Caco-2 (cell line): ENCODE measurements at regions not wholly inside any gene's neighbourhood (a gene's known extent, or its start where the extent isn't known, plus 50 kb on each side); places are given as distances from the start of the nearest gene placed in this dataset.
A peak's percentile ranks its signal among the peaks of the same experiment; 100 is the strongest.

Experiments used
- BruUV-seq: library from RNA; stranded (reverse); fragments of 400-500 nt; replicated peaks from 2 replicates; lab custom pipeline; 2021; lab: Mats Ljungman, UMichigan
- CTCF ChIA-PET: fragments of 300-600 bp; sonication (Branson Sonifier 250); formaldehyde crosslinking; loops from one replicate; lab custom pipeline; 2022; ENCODE audit warnings: antibody characterized with exemption; lab: Charles Lee
- POLR2A ChIA-PET: fragments of 300-600 bp; sonication (Branson Sonifier 250); formaldehyde crosslinking; loops from one replicate; lab custom pipeline; 2022; ENCODE audit warnings: antibody characterized with exemption; lab: Charles Lee
- DNase-seq, 2 experiments: peaks; one replicate each; pipeline versions ENCODE4 v3.0.0 to v3.0.0-alpha.2; 2020 to 2022
- H3K27me3 ChIP-seq: replicated peaks from 2 replicates; pipeline ENCODE4 v1.6.0; 2011; ENCODE audit warnings: low read length; ENCODE audit not compliant: control insufficient read depth, insufficient read depth
- H3K36me3 ChIP-seq: 2 replicates; pipeline ENCODE4 v1.5.1; 2011; ENCODE audit warnings: low read length; ENCODE audit not compliant: control insufficient read depth, insufficient read depth
- H3K4me1 ChIP-seq: fragments of 250-450 bp; sonication (Bioruptor Pico); 2 replicates; pipeline ENCODE4 v1.5.1; 2020; ENCODE audit warnings: mild to moderate bottlenecking
- H3K4me3 ChIP-seq: 2 replicates; pipeline ENCODE4 v1.5.1; 2011; ENCODE audit warnings: low read depth, mild to moderate bottlenecking, control low read depth, low read length
- H3K9me3 ChIP-seq: fragments of 250-450 bp; sonication (Bioruptor Pico); 2 replicates; pipeline ENCODE4 v1.5.1; 2020; ENCODE audit warnings: mild to moderate bottlenecking, moderate library complexity
- H3K27ac Mint-ChIP-seq: one replicate; pipeline ENCODE4 v1.8.0; 2022; ENCODE audit warnings: mixed read lengths; ENCODE audit not compliant: unreplicated experiment
- H3K27me3 Mint-ChIP-seq: one replicate; pipeline ENCODE4 v1.8.0; 2022; ENCODE audit warnings: mixed read lengths; ENCODE audit not compliant: insufficient read depth, unreplicated experiment
- H3K36me3 Mint-ChIP-seq: one replicate; pipeline ENCODE4 v1.8.0; 2022; ENCODE audit warnings: mild to moderate bottlenecking, mixed read lengths; ENCODE audit not compliant: insufficient read depth, unreplicated experiment
- H3K4me1 Mint-ChIP-seq: one replicate; pipeline ENCODE4 v1.8.0; 2022; ENCODE audit warnings: low read depth, mixed read lengths; ENCODE audit not compliant: unreplicated experiment
- H3K4me3 Mint-ChIP-seq: one replicate; pipeline ENCODE4 v1.8.0; 2022; ENCODE audit warnings: mild to moderate bottlenecking, moderate library complexity, mixed read lengths; ENCODE audit not compliant: unreplicated experiment
- H3K9me3 Mint-ChIP-seq: one replicate; pipeline ENCODE4 v1.8.0; 2022; ENCODE audit warnings: mixed read lengths; ENCODE audit not compliant: unreplicated experiment
- intact Hi-C: fragments of 100-400 bp; cut with micrococcal nuclease; formaldehyde crosslinking; loops from one replicate; pipeline ENCODE4 v1.10.0; 2022; ENCODE audit not compliant: unreplicated experiment
- TF ChIP-seq, protein P1 (sequence below), 2 experiments: fragments of 200-600 bp in 1 of 2; IDR thresholded peaks; 1 replicate in 1 of 2; 2 replicates in 1 of 2; pipeline versions ENCODE4 v1.5.1 to v1.8.0; 2011 to 2022; ENCODE audit warnings: antibody characterized with exemption in 1 of 2, control low read depth in 1 of 2, inconsistent platforms in 1 of 2, low read depth in 1 of 2, low read length in 1 of 2, mild to moderate bottlenecking in 1 of 2, moderate library complexity in 1 of 2; ENCODE audit not compliant: insufficient read depth in 1 of 2, severe bottlenecking in 1 of 2, unreplicated experiment in 1 of 2

DNA sequence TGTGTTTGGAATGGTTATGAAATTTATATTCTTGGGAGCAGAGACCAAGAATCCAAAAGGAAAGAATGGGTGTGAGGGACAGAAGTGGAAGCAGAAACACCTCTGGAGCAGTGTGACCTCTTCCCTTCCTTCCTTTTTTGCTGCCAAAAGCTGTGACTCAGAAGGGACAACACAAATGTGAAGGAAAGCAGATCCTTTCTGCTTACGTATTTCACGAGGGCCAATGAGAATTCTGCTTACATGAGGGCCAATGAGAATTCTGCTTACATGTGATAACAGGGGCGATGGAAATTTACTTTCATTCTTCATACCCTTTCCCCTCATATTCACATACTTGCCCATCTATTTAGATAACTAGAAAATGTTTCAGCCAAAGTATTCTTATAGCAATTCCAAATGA is 404.6 kb downstream of the PRDM5 start:
- no peaks in the 10 kb centered on the region for H3K27me3 ChIP-seq
- Mint-ChIP-seq H3K4me3 (no peak overlapping the region), H3K36me3 (no peaks in the 10 kb centered on the region), H3K27ac (no peak overlapping the region), H3K4me1 (no peaks in the 10 kb centered on the region), H3K27me3 (no peaks in the 10 kb centered on the region), H3K9me3 (no peaks in the 10 kb centered on the region)
- BruUV-seq: no TSS peak
- ChIA-PET POLR2A (no interaction called here), CTCF (no interaction called here)
- TF ChIP-seq, protein P1, sequence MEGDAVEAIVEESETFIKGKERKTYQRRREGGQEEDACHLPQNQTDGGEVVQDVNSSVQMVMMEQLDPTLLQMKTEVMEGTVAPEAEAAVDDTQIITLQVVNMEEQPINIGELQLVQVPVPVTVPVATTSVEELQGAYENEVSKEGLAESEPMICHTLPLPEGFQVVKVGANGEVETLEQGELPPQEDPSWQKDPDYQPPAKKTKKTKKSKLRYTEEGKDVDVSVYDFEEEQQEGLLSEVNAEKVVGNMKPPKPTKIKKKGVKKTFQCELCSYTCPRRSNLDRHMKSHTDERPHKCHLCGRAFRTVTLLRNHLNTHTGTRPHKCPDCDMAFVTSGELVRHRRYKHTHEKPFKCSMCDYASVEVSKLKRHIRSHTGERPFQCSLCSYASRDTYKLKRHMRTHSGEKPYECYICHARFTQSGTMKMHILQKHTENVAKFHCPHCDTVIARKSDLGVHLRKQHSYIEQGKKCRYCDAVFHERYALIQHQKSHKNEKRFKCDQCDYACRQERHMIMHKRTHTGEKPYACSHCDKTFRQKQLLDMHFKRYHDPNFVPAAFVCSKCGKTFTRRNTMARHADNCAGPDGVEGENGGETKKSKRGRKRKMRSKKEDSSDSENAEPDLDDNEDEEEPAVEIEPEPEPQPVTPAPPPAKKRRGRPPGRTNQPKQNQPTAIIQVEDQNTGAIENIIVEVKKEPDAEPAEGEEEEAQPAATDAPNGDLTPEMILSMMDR (IDR thresholded peaks at IDR 0.05; ENCODE audit: insufficient read depth in 1 of 2, low read depth in 1 of 2, low read length in 1 of 2, severe bottlenecking in 1 of 2, unreplicated experiment in 1 of 2): no peak
- no peaks in the 10 kb centered on the region for H3K4me1 ChIP-seq
- no peak overlapping the region for H3K4me3 ChIP-seq
- peak in 1 of 2 experiments; percentile 25 for DNase-seq
- intact Hi-C loops: no loop called here
- H3K9me3 ChIP-seq: no peaks in the 10 kb centered on the region; the same call in 1 of the 2 replicates
- H3K36me3 ChIP-seq: no peaks in the 10 kb centered on the region

DNA sequence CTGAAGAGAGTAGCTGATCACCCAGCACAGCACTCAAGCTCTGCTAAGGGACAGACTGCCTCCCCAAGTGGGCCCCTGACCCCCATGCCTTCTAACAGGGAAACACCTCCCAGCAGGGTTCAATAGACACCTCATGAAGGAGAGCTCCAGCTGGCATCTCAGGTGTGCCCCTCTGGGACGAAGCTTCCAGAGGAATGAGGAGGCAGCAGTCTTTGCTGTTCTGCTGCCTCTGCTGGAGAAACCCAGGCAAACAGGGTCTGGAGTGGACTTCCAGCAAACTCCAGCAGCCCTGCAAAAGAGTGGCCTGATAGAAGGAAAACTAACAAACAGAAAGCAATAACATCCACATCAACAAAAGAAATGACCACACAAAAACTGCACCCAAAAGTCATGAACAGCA is 412.8 kb downstream of the PRDM5 start:
- H3K27me3 Mint-ChIP-seq: no peaks in the 10 kb centered on the region
- no peak overlapping the region for H3K27ac Mint-ChIP-seq
- no peaks in the 10 kb centered on the region for H3K9me3 Mint-ChIP-seq
- Histone ChIP-seq H3K27me3 (no peaks in the 10 kb centered on the region), H3K36me3 (no peaks in the 10 kb centered on the region), H3K9me3 (no peaks in the 10 kb centered on the region), H3K4me3 (no peak overlapping the region), H3K4me1 (no peaks in the 10 kb centered on the region)
- ChIA-PET CTCF (no interaction called here), POLR2A (no interaction called here)
- no peaks in the 10 kb centered on the region for H3K4me1 Mint-ChIP-seq
- no peak overlapping the region for H3K4me3 Mint-ChIP-seq
- BruUV-seq: no TSS peak
- intact Hi-C loops: no loop called here
- no peaks in the 10 kb centered on the region for H3K36me3 Mint-ChIP-seq
- TF ChIP-seq, protein P1 (IDR thresholded peaks at IDR 0.05; ENCODE audit: insufficient read depth in 1 of 2, low read depth in 1 of 2, low read length in 1 of 2, severe bottlenecking in 1 of 2, unreplicated experiment in 1 of 2): no peak
- no peak for DNase-seq

DNA sequence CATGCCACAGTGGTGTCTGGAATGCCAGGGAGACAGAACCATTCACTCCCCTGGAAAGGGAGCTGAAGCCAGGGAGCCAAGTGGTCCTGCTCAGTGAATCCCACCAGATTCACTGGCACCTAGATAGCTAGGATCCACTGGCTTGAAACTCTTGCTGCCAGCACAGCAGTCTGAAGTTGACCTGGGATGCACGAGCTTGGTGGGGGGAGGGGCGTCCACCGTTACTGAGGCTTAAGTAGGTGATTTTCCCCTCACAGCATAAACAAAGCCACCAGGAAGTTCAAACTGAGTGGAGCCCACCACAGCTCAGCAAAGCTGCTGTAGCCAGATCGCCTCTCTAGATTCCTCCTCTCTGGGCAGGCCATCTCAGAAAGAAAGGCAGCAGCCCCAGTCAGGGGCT is 413.3 kb downstream of the PRDM5 start:
- H3K9me3 ChIP-seq: no peaks in the 10 kb centered on the region
- no peaks in the 10 kb centered on the region for H3K27me3 Mint-ChIP-seq
- intact Hi-C loops: no loop called here
- H3K9me3 Mint-ChIP-seq: no peaks in the 10 kb centered on the region
- no TSS peak for BruUV-seq
- H3K4me3 ChIP-seq: no peak overlapping the region
- DNase-seq: no peak
- no peaks in the 10 kb centered on the region for H3K27me3 ChIP-seq
- no peaks in the 10 kb centered on the region for H3K4me1 Mint-ChIP-seq
- H3K27ac Mint-ChIP-seq: no peak overlapping the region
- no peaks in the 10 kb centered on the region for H3K4me1 ChIP-seq
- no peaks in the 10 kb centered on the region for H3K36me3 ChIP-seq
- H3K36me3 Mint-ChIP-seq: no peaks in the 10 kb centered on the region
- TF ChIP-seq, protein P1 (IDR thresholded peaks at IDR 0.05; ENCODE audit: insufficient read depth in 1 of 2, low read depth in 1 of 2, low read length in 1 of 2, severe bottlenecking in 1 of 2, unreplicated experiment in 1 of 2): no peak
- CTCF ChIA-PET: no interaction called here
- no peak overlapping the region for H3K4me3 Mint-ChIP-seq
- POLR2A ChIA-PET: no interaction called here
